ENCODE measurements at regions not wholly inside any gene's neighbourhood (a gene's known extent, or its start where the extent isn't known, plus 50 kb on each side); places are given as distances from the start of the nearest gene placed in this dataset.

DNA sequence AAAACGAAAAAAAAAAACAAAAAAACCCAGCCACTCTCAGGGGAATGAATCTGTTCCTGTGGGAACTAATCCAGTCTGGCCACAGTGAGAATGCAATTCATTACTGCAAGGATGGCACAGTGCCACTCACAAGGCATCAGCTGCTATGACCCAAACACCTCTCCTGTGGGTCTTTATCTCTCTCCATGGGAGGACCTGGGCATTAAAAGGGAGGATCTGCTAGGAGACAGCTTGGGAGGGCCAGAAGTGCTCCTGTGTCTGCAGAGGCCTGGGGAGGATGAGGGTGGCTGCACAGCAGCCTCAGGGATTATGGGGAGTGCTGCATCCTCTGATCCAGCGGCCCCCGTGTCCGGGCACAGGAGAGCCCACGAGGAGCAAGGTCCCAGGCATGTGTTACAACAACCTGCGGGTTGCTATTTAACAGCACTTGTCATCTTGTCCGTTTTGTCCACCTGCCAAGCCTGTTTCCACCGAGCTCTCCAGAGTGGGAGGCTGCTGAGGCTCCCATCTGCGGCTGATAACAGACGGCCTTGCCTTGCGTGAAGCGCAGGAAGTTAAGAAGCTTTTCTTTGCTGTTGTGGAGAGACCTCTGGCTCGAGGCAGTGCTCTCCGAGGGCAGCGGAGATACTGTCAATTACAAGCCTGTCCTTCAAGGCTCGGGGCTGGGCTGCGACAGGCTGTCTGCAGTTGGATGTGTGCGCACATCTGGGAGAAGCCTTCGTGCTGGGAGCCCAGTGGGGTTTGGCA, 97.7 kb downstream of the NXPE2 start:
- no peak overlapping the region for H3K4me3 ChIP-seq (ENCODE audit: low read length)
- DNase-seq (ENCODE audit: low read depth): no peak
- TF ChIP-seq, protein P1, sequence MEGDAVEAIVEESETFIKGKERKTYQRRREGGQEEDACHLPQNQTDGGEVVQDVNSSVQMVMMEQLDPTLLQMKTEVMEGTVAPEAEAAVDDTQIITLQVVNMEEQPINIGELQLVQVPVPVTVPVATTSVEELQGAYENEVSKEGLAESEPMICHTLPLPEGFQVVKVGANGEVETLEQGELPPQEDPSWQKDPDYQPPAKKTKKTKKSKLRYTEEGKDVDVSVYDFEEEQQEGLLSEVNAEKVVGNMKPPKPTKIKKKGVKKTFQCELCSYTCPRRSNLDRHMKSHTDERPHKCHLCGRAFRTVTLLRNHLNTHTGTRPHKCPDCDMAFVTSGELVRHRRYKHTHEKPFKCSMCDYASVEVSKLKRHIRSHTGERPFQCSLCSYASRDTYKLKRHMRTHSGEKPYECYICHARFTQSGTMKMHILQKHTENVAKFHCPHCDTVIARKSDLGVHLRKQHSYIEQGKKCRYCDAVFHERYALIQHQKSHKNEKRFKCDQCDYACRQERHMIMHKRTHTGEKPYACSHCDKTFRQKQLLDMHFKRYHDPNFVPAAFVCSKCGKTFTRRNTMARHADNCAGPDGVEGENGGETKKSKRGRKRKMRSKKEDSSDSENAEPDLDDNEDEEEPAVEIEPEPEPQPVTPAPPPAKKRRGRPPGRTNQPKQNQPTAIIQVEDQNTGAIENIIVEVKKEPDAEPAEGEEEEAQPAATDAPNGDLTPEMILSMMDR (conservative IDR thresholded peaks at IDR 0.05; ENCODE audit: low read depth, low read length): no peak

DNA sequence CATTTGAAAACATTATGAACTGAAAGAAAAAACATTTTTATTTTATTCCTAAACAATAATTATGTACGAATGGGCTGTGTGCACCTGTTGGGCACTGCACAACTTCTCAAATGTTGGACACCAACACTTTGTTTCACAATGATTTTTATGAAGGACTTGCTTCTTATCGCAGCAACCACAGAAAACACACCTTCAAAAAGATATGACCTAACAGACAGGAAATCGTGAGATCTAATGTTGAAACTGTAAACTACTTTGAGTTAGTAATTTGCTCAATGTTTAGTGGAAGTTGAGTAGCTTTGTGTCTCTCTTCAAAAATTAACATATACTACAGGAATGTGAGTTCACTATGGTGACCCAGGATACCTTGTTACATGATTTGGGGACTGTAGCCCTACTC, 98.6 kb downstream of the NXPE2 start:
- no peak for DNase-seq (ENCODE audit: low read depth)
- TF ChIP-seq, protein P1 (conservative IDR thresholded peaks at IDR 0.05; ENCODE audit: low read depth, low read length): no peak
- no peak overlapping the region for H3K4me3 ChIP-seq (ENCODE audit: low read length)

DNA sequence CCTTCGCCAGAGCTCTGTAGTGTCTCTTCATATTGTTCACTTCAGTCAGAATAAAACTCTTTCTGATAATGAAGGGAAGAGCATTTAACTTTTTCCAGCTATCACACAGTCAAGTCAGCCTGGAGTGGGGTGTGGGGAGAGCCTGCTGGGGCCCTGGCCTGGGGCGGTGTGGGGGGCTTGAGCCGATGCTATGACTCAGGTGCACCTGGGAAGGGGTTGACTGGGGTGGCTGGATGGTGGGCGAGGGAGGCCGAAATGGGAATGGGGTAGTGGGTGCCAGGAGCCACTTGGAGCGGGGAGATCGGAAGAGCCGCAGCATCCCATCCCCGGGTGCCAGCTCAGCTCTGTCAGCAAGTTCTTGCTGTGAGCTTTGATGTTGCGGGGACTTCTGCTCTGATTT, 100.9 kb downstream of the NXPE2 start:
- DNase-seq (ENCODE audit: low read depth): no peak
- TF ChIP-seq, protein P1 (conservative IDR thresholded peaks at IDR 0.05; ENCODE audit: low read depth, low read length): no peak

DNA sequence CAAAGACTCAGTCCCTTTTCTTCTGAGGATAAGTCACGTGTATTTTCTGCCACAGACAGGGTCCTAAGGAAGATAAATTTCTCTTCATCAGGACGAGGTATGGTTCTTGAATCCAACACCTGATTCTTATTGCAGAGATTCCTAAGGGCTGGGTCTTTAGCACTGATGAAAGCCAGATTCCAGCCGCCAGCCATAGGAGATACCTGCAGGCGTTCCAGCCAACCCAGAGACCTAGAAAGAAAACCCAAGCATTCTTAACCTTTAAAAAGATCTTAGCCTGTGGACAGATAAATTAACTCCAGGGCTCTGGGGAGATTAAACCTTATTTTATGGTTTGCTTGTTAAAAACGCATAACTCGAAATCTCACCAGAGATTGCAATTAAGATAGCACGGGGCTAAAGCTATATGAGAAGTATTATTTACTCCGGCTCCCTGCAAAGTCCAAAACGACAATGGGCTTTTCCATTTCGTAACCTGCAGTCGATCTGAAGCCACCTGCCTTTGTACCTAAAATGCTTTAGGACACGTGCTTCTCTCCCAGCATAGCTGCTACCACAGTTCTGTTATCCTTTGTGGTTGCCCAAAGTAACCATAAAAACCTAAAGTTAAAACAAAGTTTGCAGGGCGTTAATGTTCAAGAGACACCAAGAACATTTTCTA, 104.5 kb downstream of the NXPE2 start:
- TF ChIP-seq, protein P1 (conservative IDR thresholded peaks at IDR 0.05; ENCODE audit: low read depth, low read length): no peak
- DNase-seq (ENCODE audit: low read depth): no peak
- H3K4me3 ChIP-seq (ENCODE audit: low read length): no peak overlapping the region

More for the DNA sequence above, 100.9 kb downstream of the NXPE2 start:
- H3K4me3 ChIP-seq (ENCODE audit: low read length): no peak overlapping the region

DNA sequence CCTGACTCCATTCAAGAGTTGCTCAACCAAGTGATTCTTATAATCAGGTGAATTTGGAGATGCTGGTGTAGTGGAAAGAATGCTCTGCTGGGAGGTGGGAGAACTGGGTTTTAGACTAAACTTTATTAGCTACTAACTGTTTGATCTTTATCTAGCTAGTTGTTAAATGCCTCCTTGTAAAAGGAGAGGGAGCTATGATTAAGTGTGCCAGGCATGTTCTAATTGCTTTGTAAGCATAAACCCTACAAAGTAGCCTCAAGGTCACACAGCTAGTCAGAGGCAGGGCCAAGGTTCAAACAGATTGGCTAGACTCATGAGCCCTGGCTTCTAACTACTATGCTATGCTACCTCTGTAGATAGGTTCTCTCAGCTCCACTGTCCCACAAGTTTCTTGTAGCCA, 105.5 kb downstream of the NXPE2 start:
- DNase-seq (ENCODE audit: low read depth): no peak
- H3K4me3 ChIP-seq (ENCODE audit: low read length): no peak overlapping the region

DNA sequence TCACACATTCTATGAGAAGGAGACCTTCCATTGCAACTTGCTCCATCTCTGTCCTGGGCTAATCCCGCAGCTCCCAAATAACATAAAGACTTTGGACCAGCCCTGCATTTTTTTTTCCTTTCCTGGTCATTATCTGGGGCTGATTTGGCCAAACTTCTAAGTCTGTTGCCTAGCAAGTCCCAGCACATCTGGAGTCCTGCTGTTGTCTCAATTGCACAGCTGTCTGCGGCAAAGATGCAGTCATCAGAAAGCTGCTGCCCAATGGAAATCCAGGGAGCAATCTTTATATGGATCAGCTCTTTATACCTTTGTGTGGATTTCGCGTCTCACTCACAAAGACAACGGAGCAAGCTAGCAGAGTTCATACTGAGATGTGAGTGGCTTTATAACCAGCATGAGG, 105.9 kb downstream of the NXPE2 start:
- TF ChIP-seq, protein P1 (conservative IDR thresholded peaks at IDR 0.05; ENCODE audit: low read depth, low read length): no peak
- no peak overlapping the region for H3K4me3 ChIP-seq (ENCODE audit: low read length)
- DNase-seq (ENCODE audit: low read depth): no peak

More for the DNA sequence above, 105.5 kb downstream of the NXPE2 start:
- TF ChIP-seq, protein P1 (conservative IDR thresholded peaks at IDR 0.05; ENCODE audit: low read depth, low read length): no peak

DNA sequence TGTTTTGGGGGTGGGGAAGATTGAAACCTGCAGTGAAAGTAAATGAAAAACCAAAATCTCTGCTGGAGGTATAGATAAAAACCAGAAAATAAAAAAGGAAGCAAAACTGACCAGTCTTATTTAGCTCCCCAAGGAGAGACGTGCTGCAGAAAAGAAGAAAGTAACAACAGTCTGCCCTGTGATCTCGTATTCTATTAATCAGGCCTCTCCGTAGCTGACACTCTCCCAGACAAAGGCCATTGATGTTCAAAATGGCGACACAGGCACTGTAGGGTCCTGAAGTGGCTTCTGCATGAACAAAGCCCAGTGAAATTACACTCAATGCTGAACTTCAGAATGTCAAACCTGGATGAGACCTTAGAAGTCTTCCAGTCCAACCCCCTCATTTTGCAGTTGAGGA, 106.6 kb downstream of the NXPE2 start:
- TF ChIP-seq, protein P1 (conservative IDR thresholded peaks at IDR 0.05; ENCODE audit: low read depth, low read length): no peak
- DNase-seq (ENCODE audit: low read depth): no peak

More for the DNA sequence above, 106.6 kb downstream of the NXPE2 start:
- no peak overlapping the region for H3K4me3 ChIP-seq (ENCODE audit: low read length)
